Neural cell (in vitro differentiated cells): ENCODE measurements at regions not wholly inside any gene's neighbourhood (a gene's known extent, or its start where the extent isn't known, plus 50 kb on each side); places are given as distances from the start of the nearest gene placed in this dataset.

Experiments used
- EP300 ChIP-seq: fragments of 450-650 bp; conservative IDR thresholded peaks from 2 replicates; pipeline ENCODE4 v1.6.1; 2014; ENCODE audit warnings: antibody characterized with exemption, mild to moderate bottlenecking, moderate library complexity; ENCODE audit not compliant: poor library complexity, severe bottlenecking
- EZH2 ChIP-seq: fragments of 200-600, 300-800 bp; shearing (Covaris generic), sonication (generic); IDR thresholded peaks from 2 replicates; pipeline ENCODE4 v1.6.1; 2014; ENCODE audit warnings: antibody characterized with exemption, low read length, borderline replicate concordance, mild to moderate bottlenecking; ENCODE audit not compliant: insufficient read depth, poor library complexity, severe bottlenecking
- MXI1 ChIP-seq: fragments of 450-650 bp; conservative IDR thresholded peaks from 2 replicates; pipeline ENCODE4 v1.6.1; 2014; ENCODE audit warnings: antibody characterized with exemption, mild to moderate bottlenecking; ENCODE audit not compliant: poor library complexity, severe bottlenecking
- POLR2AphosphoS5 ChIP-seq: IDR thresholded peaks from 2 replicates; pipeline ENCODE4 v1.6.1; 2012
- SMC3 ChIP-seq: fragments of 450-650 bp; conservative IDR thresholded peaks from 2 replicates; pipeline ENCODE4 v1.6.1; 2014; ENCODE audit warnings: antibody characterized with exemption, mild to moderate bottlenecking, moderate library complexity; ENCODE audit not compliant: poor library complexity
- TAF1 ChIP-seq: IDR thresholded peaks from 2 replicates; pipeline ENCODE4 v1.6.1; 2012; ENCODE audit warnings: low read depth
- TF ChIP-seq, protein P1 (sequence below): fragments of 450-650 bp; IDR thresholded peaks from 2 replicates; pipeline ENCODE4 v1.5.1; 2014; ENCODE audit warnings: antibody characterized with exemption, mild to moderate bottlenecking, moderate library complexity; ENCODE audit not compliant: poor library complexity, severe bottlenecking
- TF ChIP-seq, protein P2 (sequence below): IDR thresholded peaks from 2 replicates; pipeline ENCODE4 v1.6.1; 2012; ENCODE audit warnings: borderline replicate concordance

DNA sequence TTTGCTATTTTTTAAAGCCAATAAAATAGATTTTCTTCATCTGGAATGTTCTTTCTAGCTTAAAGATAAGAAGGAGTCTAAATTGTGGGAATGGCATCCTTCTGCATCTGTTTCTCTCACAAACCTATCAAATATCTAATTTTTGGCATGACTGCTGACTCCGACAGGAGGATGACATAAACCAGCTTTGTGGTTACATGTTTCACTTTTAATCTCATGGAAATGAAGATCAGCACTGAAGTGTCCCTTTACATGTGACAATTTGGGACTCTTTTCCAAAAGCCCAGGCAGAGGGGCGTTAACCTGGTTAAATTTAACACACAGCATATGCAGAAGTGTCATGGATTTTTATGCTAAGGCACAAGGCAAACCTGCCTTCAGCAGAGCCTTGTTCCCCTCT lies 694.7 kb downstream of the ARHGAP15 start:
- TF ChIP-seq, protein P1, sequence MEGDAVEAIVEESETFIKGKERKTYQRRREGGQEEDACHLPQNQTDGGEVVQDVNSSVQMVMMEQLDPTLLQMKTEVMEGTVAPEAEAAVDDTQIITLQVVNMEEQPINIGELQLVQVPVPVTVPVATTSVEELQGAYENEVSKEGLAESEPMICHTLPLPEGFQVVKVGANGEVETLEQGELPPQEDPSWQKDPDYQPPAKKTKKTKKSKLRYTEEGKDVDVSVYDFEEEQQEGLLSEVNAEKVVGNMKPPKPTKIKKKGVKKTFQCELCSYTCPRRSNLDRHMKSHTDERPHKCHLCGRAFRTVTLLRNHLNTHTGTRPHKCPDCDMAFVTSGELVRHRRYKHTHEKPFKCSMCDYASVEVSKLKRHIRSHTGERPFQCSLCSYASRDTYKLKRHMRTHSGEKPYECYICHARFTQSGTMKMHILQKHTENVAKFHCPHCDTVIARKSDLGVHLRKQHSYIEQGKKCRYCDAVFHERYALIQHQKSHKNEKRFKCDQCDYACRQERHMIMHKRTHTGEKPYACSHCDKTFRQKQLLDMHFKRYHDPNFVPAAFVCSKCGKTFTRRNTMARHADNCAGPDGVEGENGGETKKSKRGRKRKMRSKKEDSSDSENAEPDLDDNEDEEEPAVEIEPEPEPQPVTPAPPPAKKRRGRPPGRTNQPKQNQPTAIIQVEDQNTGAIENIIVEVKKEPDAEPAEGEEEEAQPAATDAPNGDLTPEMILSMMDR: no peak
- TF ChIP-seq EZH2 (no peak), POLR2AphosphoS5 (no peak), SMC3 (no peak), TAF1 (no peak), MXI1 (no peak), EP300 (no peak)
- TF ChIP-seq, protein P2, sequence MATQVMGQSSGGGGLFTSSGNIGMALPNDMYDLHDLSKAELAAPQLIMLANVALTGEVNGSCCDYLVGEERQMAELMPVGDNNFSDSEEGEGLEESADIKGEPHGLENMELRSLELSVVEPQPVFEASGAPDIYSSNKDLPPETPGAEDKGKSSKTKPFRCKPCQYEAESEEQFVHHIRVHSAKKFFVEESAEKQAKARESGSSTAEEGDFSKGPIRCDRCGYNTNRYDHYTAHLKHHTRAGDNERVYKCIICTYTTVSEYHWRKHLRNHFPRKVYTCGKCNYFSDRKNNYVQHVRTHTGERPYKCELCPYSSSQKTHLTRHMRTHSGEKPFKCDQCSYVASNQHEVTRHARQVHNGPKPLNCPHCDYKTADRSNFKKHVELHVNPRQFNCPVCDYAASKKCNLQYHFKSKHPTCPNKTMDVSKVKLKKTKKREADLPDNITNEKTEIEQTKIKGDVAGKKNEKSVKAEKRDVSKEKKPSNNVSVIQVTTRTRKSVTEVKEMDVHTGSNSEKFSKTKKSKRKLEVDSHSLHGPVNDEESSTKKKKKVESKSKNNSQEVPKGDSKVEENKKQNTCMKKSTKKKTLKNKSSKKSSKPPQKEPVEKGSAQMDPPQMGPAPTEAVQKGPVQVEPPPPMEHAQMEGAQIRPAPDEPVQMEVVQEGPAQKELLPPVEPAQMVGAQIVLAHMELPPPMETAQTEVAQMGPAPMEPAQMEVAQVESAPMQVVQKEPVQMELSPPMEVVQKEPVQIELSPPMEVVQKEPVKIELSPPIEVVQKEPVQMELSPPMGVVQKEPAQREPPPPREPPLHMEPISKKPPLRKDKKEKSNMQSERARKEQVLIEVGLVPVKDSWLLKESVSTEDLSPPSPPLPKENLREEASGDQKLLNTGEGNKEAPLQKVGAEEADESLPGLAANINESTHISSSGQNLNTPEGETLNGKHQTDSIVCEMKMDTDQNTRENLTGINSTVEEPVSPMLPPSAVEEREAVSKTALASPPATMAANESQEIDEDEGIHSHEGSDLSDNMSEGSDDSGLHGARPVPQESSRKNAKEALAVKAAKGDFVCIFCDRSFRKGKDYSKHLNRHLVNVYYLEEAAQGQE: no peak
